ENCODE measurements at regions not wholly inside any gene's neighbourhood (a gene's known extent, or its start where the extent isn't known, plus 50 kb on each side); places are given as distances from the start of the nearest gene placed in this dataset.

DNA sequence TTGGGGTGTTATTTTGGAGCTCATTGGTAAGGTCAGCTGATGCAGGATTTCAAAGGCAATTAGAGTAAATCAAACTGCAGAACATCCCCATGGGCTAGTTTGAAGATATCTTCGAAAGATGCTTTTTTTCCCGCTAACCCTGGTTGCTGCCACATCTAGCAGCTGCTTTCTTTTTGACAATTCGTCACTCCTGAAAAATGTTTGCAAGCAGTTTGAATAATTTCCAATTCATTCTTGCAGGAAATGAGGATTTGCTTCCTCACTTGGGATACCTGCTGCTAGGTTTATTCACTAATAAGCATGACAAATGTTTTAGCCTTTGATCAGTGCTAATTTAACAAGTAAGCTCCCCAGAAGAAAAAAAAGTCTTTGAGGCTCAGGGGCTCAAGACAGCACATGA is 649.6 kb upstream of the RORB start:
- Mint-ChIP-seq H3K36me3 (no peaks in the 10 kb centered on the region), H3K27me3 (ENCODE audit: low read depth) (peaks cover 6% of the 10 kb centered on the region), H3K4me1 (no peaks in the 10 kb centered on the region), H3K9me3 (no peaks in the 10 kb centered on the region), H3K4me3 (no peak overlapping the region), H3K27ac (no peak overlapping the region)
- TF ChIP-seq, protein P1, sequence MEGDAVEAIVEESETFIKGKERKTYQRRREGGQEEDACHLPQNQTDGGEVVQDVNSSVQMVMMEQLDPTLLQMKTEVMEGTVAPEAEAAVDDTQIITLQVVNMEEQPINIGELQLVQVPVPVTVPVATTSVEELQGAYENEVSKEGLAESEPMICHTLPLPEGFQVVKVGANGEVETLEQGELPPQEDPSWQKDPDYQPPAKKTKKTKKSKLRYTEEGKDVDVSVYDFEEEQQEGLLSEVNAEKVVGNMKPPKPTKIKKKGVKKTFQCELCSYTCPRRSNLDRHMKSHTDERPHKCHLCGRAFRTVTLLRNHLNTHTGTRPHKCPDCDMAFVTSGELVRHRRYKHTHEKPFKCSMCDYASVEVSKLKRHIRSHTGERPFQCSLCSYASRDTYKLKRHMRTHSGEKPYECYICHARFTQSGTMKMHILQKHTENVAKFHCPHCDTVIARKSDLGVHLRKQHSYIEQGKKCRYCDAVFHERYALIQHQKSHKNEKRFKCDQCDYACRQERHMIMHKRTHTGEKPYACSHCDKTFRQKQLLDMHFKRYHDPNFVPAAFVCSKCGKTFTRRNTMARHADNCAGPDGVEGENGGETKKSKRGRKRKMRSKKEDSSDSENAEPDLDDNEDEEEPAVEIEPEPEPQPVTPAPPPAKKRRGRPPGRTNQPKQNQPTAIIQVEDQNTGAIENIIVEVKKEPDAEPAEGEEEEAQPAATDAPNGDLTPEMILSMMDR (IDR thresholded peaks at IDR 0.05; ENCODE audit: unreplicated experiment): no peak
- no peak for DNase-seq (ENCODE audit: low spot score in 2 of 2, unreplicated experiment in 2 of 2)

DNA sequence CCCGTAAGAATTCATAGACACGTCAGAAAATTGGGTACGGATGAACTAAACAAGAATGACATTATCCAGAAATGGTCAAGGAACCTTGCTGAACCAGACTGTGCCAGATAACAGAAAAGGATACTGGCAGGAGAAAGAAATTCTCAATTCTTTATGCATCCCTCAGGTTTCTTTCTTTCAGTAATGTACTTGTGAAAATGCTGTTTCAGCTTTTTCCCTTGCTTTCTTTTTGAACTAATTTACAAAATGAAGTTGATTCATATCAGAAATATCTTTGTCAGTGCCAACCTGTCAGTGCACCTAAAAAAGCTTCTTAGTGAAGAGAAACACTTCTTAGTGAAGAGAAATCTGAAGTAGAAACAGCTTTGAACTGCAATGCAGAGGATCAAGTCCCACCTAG is 643.6 kb upstream of the RORB start:
- no peak for DNase-seq (ENCODE audit: low spot score in 2 of 2, unreplicated experiment in 2 of 2)
- Mint-ChIP-seq H3K27ac (no peak overlapping the region), H3K4me3 (no peak overlapping the region), H3K9me3 (no peaks in the 10 kb centered on the region), H3K27me3 (ENCODE audit: low read depth) (no peaks in the 10 kb centered on the region), H3K36me3 (no peaks in the 10 kb centered on the region), H3K4me1 (no peaks in the 10 kb centered on the region)
- TF ChIP-seq, protein P1 (IDR thresholded peaks at IDR 0.05; ENCODE audit: unreplicated experiment): no peak

DNA sequence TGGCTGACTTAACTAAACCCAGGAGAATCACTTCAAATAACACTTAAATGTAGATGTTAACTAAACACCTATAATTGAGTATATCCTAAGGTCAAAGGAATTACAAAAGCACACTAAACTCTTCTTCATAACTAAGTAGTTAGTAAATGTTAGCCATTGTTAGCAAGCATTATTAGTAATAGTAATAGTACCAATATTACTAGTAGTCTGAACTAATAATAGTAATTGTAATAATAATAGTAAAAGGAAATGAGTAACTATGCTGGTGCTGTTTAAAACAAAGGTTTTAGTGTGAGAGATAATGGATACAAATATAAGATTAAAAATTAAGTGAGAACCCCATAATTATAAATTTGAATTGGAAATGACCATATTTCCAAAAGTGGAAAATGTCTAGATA is 641.9 kb upstream of the RORB start:
- Mint-ChIP-seq H3K36me3 (no peaks in the 10 kb centered on the region), H3K27ac (no peak overlapping the region), H3K9me3 (no peaks in the 10 kb centered on the region), H3K27me3 (ENCODE audit: low read depth) (no peaks in the 10 kb centered on the region), H3K4me1 (no peaks in the 10 kb centered on the region), H3K4me3 (no peak overlapping the region)
- TF ChIP-seq, protein P1 (IDR thresholded peaks at IDR 0.05; ENCODE audit: unreplicated experiment): no peak
- DNase-seq (ENCODE audit: low spot score in 2 of 2, unreplicated experiment in 2 of 2): no peak

DNA sequence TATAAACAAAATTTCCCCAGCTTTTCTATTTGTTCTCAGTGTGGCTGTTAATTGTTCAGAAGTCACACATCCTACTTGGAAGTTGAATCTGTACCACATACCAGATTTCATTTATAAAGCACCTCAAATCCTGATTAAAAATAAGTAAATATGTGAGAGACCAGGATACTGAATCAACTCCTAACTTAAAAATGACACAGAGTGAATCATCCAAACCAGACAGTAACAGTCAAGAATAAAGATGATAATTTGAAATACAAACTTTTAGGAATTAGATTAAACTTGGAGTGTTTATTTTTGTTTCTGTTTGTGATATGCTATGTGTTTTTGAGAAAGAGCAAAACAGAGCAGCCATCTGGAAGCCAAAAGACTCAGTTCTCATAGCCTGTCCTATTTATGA is 633.2 kb upstream of the RORB start:
- Mint-ChIP-seq H3K9me3 (no peaks in the 10 kb centered on the region), H3K27me3 (ENCODE audit: low read depth) (no peaks in the 10 kb centered on the region), H3K27ac (no peak overlapping the region), H3K36me3 (no peaks in the 10 kb centered on the region), H3K4me1 (peaks cover 7% of the 10 kb centered on the region), H3K4me3 (no peak overlapping the region)
- TF ChIP-seq, protein P1 (IDR thresholded peaks at IDR 0.05; ENCODE audit: unreplicated experiment): no peak
- DNase-seq (ENCODE audit: low spot score in 2 of 2, unreplicated experiment in 2 of 2): no peak

DNA sequence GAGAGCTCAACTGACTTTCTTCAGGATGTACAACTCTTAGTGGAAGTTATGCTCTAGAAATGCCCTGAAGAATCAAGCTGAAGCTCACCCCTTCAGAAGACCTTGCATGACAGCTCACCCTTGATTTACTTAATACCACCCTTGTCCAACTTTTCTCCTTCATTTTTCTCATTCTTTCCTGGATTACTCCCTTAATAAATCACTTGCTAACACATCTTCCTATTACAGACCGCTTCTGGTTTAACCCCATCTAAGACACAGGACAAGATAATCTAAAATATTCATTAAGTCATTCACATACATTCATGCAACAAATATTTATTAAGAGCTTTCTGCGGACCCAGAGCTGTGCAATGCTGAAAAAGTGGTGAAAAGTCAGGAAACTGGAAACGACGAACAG is 630.7 kb upstream of the RORB start:
- TF ChIP-seq, protein P1 (IDR thresholded peaks at IDR 0.05; ENCODE audit: unreplicated experiment): no peak
- Mint-ChIP-seq H3K27me3 (ENCODE audit: low read depth) (no peaks in the 10 kb centered on the region), H3K4me3 (no peak overlapping the region), H3K9me3 (no peaks in the 10 kb centered on the region), H3K27ac (no peak overlapping the region), H3K36me3 (no peaks in the 10 kb centered on the region), H3K4me1 (peaks cover 7% of the 10 kb centered on the region)
- no peak for DNase-seq (ENCODE audit: low spot score in 2 of 2, unreplicated experiment in 2 of 2)

DNA sequence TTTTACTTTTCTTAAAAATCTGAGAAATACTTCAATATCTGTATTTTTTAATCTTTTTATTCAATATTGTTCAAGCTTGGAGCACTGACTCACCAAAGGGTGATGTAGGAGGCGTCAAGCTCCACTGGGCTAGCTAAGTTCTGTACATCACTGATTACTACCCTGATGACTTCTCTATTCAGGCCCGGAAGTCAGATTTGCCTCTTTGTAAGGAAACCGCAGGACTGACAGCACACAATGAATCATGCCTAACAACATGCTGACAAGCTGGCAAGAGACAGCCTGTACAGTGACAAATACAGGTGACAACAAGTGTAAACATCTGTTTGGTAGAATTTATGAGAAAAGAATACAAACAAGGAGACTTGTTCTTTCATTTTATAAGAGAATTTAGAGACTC is 627.9 kb upstream of the RORB start:
- Mint-ChIP-seq H3K36me3 (no peaks in the 10 kb centered on the region), H3K4me3 (no peak overlapping the region), H3K9me3 (no peaks in the 10 kb centered on the region), H3K27ac (no peak overlapping the region), H3K4me1 (peaks cover 19% of the 10 kb centered on the region), H3K27me3 (ENCODE audit: low read depth) (no peaks in the 10 kb centered on the region)
- TF ChIP-seq, protein P1 (IDR thresholded peaks at IDR 0.05; ENCODE audit: unreplicated experiment): no peak
- DNase-seq (ENCODE audit: low spot score in 2 of 2, unreplicated experiment in 2 of 2): no peak
